RKO (cell line): ENCODE measurements at regions not wholly inside any gene's neighbourhood (a gene's known extent, or its start where the extent isn't known, plus 50 kb on each side); places are given as distances from the start of the nearest gene placed in this dataset.

Experiments
- DNase-seq: peaks from one replicate; pipeline ENCODE4 v3.0.0-alpha.2; 2016; ENCODE audit warnings: low spot score

DNA sequence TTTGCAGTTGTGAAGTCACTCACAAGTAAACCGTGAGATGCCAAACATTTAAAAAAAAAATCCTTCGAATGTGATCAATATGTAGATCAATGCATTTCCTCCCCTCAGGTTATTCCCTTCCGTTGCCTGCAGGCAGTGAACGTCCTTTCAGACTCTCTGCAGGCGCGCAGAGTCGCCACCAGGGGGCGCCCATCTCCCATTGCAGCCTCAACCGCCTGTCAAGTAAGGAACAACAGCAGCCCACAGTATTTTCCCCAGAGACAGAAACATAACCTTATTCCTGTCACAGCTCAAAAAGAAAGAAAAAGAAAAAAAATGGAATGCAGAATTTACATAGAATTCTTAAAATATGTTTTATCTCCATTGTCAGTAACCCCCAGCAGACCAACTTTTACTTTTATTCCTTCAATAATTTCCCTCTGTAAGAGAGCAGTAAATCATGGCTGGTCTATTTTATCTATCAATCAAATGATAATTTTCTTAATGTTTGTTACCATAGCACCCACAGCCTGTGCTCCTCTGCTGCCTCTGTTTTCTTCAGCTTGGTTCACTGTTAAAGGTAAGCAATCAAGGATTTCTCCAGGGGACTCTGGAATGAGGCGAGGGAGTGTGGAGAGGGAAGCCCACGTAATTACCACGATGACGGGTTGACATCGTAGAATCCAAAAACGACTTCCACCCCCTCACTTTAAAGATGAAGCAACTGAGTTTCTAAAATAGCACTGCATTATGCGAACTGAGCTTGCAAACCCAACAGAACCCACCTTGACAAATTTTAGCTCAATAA is 637.6 kb upstream of the ARGLU1 start:
- peak; percentile 72 for DNase-seq

DNA sequence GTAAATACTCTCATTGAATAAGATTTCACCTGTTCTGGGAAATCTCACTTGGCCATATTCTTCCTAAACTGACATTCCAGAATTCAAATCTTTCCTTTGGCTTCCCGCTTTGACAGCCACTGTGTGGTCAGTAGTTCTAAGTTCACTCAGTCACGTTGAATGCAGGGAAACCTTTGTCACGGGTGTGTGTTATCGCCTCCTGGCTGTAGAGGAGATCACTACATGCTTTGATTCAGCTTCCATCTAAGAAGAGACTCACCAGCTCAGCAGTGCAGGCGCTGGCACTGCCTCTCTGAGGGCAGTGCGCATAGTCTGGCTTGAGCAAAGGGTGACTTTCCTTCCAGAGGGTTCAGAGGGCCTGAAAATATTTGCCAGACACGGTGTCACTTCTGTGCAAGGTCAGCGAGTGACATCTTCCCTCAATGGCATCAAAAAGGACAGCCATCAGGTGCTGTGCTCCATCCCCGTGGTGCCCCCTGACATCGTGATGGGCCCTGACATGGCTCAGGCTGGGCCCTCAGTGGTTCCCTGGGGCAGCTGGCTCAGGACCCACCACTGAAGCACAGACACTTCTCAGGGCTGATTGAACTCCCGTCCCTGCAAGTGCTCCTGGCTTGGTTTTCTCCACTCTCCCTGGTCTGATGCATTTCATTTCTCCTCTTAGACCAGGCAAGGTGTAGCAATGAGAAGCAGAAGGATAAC is 635.4 kb upstream of the ARGLU1 start:
- peak; percentile 45 for DNase-seq

DNA sequence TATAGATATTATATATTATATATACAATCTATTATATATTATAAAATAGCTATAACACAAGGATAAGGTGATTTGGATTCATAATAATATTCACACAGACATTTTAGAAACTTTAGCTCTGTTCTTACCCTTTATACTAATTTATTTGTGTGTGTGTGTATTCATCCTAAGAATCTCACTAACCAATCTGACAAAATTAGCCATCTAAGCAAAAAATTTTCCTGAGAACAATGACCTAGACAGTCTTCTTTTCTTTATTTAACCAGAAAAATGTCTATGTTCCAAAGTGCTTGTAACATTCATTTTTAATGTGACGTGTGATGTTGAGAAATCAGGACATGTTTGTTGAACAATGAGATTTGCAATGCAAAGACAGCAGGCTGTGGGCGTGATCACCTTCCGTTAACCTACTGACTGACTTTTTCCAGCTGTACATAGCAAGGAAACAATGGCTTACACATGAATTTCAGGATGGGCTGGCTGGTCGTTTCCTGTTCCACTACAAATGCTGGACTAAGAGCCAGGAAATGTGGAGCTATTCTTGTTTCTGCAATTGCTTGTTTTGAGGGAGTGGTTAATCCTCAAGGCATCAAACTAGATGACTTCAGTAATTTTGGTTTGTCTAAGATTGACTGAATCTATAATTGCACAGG is 634.6 kb upstream of the ARGLU1 start:
- DNase-seq: no peak

DNA sequence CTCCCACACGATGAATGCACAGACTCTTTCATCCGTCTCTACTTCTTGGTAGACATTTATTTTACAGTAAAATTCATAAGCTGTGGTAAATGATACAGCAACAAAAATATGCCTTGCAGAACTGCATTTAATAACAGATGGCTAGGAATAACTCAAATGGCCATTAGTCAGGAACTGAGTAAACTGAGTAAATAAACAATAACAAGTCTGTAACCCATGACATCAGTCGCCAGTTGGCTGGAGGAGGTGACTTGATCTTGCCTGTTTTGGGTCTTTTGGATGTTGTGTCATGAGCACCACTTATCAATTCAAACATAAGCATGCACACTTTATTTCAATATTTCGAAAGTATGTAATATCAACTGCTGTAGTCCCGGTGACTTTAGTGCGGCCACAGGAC is 632.6 kb upstream of the ARGLU1 start:
- DNase-seq: no peak

DNA sequence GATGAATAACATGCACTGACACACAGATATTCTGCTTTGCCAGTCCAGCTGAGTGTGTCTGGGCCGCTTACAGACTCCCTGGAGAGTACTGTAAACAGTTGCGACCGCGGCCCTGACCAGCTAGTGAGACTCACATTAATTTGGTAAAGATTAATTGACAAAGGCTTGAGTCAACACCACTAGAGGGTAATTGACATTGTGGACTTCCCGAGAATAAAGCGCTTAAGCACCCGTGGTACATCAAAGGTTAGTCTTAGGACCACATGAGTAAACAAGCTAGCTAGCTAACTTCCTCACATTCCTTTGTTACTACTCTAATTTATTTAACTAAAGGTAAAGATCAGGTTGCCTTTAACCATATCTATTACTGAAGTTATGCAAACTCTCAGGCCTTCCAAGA is 624.4 kb upstream of the ARGLU1 start:
- DNase-seq: no peak

DNA sequence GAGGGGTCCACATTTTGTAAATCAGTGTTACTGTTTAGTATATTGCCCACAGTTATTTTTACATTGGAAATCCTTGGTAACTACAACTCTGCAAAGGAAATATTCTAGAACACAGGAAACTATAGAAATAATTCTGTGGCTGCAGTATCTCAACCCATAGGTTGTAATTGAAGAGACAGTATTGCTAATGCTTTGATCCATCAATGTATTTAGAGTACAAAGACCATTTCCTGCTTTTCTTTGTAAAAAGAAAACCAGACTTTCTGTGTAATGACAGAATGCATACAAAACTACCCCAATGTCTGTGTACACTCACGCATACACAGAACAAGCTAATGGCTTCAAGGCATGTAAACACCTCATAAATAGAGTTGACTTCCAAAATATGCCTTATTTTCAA is 622.1 kb upstream of the ARGLU1 start:
- no peak for DNase-seq

DNA sequence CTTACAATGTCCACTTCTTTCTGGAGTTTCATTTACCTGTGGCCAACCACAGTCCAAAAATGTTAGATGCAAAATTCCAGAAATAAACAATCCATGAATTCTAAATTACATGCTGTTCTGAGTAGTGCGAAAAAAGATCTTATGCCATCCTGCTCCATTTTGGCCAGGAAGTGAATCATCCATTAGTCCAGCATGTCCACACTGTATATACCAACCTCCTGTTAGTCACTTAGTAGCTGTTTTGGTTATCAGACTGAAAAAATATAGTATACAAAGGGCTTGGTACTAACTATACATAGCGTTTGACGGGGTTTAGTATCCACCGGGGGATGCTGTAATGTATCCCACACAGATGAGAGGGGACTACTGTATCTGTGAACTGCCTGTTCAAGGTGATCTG is 618.0 kb upstream of the ARGLU1 start:
- DNase-seq: peak; percentile 61

DNA sequence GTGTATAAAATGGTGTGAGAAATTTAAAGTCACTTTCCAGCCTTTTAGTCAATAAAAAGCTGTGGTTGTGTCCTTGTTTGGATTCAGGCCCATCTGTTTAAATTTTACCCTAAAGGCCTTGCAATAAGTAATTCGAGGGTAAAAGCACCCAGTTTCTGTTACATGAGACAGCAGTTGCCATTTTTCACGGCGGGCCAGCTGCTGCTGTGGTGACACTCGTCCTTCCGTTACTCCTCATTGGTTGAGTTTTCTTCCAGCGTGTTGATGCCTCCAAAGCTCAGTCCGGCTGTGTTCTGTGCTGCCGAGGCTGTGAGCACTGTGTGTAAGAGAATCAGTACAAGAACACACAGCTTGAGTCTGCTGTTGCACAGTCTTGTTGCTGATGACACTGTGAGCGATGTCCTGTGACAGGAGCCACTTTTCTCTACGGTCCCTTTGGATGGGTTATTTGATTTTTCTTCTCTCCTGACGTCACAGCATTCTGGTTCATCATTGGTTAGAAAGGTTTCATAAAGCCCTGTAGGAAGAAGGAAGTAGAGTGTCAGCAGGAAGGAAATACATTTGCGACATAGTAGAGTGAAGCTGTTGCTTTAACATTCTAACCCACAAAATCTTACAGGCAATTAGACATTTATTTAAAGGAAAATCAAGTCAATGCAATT is 602.5 kb upstream of the ARGLU1 start:
- no peak for DNase-seq

DNA sequence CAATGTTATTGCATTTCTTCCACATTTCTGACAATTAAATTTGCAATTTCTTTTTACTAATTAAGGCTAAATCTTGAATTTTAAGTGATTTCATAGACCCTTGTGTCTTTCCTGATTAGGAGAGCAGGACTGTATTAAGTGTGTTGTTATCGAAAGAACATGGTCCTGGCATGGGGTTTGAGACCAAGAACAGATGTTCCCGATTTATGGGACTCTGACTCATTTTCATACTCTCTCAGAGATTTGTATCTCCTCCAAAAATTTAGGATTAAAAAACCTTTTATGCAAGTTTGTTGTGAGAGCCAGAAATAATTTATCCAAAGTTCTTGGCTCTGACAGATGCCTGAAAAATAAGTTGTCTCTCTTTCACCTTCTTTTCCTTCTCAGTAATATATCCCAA is 589.3 kb upstream of the ARGLU1 start:
- DNase-seq: no peak

DNA sequence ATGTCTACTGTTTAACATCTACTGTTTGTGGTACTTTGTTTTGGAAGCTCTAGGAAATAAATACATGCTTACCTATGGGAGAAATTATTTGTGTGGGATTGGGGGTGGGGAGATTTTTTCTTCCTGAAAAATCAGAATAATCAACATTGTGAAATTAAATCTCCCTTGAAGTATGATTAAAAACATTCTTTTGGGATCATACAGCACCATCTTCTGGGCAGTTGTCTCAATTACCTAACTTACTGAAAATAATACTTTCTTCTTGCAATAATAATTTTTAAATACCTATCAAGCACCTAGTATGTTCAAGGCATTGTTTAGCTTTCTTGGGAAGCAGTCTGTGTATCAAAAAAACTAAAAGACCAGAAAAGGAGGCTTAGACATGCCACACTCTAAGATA is 576.5 kb upstream of the ARGLU1 start:
- peak; percentile 39 for DNase-seq

DNA sequence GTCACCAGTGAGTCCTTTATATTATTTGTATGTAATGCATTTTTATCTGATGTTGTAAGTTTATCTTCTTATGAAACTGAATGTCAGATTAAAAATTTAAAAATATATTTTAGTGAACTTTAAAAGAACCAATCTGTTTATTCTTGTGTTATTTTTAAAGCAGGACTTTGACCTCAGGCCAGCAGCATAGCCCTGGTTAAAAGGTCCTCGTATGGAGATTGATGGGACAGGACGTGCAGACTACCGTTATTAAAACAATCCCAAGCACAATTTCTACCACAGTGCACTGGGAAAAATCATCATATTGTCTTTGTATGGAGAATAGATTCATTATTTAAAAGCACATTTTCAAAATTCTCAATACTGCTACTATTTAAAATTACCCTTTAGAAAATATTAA is 573.8 kb upstream of the ARGLU1 start:
- no peak for DNase-seq

DNA sequence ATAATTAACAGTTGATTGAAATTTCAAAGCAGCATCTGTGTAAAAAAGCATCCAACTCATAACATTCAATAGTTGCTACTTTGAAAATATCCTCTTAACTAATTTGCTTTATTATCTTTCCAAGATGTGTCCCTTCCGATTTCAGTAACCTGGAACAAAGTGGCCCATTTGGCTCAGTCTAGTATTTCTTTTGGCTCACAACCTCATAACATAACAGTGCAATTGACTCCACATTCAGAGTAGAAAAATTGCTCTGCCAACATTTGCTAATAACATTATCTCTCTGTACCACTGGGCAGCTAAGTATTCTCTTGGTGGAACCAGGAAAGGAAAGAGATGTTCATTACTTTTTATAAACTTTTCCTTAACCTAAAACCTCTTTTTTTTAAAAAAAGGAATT is 571.1 kb upstream of the ARGLU1 start:
- DNase-seq: no peak

DNA sequence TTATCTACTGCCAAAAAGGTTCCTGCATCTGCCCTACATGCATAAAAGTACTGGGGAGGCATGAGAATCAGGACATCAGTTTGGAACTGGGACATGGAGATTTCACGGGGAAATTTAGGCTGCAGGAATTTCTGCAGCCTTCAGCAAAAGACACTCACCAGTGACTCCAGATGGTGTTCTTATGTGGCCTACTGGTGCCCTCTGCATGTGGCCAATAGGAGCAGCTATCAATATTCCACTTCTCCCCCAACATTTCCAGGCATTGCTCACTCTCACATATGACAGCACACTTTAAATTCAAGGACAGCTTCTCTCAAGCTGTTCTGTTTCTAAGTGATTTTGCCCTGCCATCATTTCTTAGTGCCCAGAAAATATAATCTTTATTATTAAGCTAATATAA is 570.5 kb upstream of the ARGLU1 start:
- DNase-seq: peak; percentile 24

DNA sequence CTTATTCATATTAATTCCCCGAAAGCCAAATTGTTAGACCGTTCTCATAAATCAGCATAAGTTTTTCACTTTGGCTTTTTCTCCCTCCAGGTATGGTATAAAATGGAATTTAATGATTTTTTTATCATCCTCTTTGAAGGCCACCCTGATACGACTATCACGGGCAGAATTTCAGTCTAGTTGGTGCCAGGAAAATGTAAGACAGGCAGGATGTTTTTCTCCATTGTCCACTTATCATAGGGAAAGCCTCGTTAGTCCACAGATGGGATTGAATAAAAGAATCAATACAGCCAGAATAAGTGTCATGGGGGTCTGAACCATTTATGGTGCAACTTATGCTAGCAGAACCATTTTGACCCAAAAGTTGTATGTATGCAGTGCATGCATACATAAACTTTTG is 566.0 kb upstream of the ARGLU1 start:
- DNase-seq: no peak

DNA sequence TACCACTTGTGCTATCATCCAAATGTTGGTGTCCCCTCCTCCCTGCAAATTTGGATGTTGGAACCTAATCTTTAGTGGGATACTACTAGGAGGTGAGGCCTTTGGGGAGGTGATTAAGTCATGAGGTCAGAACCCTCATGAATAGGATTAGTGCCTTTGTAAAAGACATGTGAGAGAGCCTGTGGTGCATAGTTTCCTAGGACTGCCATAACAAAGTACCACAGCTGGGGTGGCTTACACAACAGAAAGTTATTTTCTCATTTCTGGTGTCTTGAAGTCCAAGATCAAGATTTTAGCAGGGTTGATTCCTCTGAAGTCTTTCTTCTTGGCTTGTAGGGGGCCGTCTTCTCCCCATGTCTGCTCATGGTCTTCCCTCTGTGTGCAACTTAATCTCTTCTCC is 562.6 kb upstream of the ARGLU1 start:
- no peak for DNase-seq

DNA sequence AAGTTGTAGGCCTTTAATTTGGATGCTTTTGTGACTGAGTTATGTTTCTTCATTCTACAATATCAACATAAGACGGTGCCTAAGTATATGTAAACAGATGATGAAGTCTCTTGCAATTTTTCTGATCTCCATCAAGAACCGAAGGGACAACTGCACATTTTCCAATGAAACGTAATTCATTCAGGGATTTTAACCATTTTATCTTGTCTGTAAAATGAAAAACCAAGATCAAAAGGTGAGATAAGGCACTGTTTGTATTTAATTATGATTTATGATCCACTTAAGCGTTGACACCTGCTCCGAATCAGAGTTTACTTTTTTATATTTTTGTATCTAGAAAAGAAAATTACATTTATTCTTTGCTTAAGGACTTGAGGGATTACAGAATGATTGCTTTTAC is 556.8 kb upstream of the ARGLU1 start:
- no peak for DNase-seq

DNA sequence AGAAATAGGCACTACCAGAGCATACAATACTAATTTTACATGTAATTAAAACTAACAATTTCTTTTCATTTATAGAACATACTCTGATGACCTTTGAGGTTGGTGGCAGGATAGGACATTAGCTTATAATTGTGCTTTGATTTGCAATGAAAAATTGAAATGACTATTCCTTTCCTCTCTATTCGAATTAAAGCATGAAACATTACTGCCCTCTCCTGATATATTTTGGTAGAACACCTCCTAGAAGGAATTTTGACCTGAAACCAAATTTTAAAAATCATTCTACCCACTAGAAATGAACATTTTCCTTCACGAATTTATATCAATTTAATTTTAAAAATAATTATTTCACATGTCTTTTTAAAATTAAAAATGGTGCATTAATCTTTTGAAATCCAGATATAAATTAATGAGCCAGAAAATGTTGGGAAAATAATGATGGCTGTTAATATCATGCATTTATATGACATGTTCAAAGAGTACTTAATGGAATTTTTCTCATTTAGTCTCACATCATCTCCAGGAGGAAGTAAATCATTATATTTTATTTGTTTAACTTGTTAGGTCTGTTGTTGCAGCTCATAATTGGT is 556.3 kb upstream of the ARGLU1 start:
- peak; percentile 38 for DNase-seq

DNA sequence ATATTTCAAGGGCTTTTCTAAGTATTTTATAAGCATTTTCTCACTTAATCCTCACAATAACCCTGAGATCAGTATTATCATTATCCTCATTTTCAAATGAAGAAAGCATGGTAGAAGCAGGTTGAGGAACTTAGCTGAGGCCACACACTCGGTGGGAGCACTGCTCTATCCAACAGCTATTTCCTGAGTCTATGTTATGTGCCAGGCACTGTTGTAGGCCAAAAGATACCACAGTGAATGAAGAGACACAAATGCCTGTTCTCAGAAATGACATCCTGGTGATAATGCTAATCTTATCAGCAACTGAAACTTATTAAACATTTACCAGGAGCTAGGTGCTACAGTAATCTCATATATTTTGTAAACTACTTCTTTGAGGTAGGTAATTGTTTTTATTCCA is 553.9 kb upstream of the ARGLU1 start:
- no peak for DNase-seq

DNA sequence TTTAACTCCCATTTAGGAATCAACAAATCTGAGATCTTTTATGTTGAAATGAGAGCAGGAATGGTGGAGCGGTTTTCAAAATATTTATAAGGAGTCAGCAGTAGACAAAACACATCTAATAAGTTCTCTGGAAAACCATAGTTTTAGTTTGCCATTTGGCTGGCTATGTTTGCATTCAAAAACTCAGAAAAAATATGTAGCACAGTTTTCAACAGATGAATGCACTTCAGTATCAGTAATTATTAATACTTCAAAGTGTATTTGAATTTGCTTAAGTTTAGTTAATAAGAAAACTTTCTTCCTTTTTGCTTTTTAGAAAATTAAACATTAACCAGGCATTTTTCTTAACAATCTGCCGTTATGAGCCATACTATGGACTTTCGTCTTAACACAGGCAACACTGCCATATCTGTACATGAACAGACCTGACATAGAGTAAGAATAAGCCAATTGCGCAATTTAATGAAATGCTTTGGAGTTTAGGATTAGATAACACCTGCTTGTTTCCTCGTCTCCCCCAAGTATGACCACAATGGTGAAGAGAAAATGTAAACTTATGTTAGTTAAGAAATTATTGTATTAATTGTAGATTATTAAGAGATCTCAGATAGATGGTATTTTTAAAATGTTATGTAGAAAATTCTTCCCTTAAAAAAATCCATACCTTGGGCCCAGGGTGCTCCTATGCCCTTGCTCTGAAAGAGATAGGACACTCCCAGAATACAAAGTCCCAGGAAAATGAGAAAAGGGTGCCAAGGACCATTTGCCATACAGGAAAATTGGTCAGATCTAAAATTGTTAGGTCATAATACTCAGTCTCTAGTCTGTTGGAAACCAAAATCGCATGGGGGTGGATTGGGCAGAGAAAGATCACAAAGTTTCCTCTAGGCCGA is 552.3 kb upstream of the ARGLU1 start:
- DNase-seq: no peak

DNA sequence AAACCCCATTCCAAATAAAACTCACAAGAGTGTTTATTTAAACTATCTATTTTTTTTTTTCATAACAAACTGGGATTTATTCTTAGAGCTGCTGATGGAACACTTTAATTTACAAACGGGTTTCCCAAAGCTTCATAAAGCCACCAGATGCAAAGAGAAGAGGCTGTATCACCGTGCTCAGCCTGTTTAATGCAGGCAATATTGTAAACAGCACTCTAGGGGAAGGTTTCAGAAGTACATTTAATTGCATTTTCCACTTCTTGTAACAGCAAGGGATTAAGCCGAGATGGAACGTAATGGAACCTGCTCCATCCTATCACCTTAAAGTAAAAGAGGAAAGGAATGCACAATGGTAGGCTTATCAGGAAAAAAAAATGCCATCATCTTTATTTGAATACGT is 550.6 kb upstream of the ARGLU1 start:
- DNase-seq: no peak

DNA sequence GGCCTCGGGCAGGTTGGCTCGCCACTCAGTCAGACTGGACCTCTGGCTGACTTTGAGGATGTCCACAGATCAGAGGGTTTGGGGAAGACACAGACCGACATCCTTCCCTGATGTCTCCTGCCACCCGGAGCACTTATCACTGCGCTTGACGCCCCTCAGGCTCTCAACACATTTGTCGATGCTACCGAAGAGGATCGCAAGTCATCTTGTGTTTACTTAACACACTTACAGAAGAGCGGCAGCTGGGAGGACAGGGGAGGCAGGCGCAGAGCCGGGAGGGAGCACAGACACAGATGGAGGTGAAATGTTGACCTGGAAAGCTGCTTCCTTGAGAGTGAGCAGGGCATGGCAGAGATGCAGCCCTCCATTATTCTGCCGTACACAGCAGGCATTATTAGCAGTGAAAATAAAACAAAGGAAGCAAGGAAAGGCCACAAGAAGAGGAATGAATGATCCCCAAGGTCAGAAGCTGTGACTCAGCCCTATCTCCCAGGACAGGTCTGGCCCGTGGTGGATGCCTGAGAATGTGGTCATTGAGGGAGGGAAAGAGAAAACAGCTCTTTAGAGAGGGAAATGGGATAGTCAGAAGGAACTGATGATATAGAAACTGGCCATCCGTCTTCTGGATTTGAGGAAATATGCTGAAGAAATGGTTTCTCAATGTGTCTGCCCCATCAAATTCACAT is 549.5 kb upstream of the ARGLU1 start:
- no peak for DNase-seq
